ENCODE measurements at regions not wholly inside any gene's neighbourhood (a gene's known extent, or its start where the extent isn't known, plus 50 kb on each side); places are given as distances from the start of the nearest gene placed in this dataset.

DNA sequence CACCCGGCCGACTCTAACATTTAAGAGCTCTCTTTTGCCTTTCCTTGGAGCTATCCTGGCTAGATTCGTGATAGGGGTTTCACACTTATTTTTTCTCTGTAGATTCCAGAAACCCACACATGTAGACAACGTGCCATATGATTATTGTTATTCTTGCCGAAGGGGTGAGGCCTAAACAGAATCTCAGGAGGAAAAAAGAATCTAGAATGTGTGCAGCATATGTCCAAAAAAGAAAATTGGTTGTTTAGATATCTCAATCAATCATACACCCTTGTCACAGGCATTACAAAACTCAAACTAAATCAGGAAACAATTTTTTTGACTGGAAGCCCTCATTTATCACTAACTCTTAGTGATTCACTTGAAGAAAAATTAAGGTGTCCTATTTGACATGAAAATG lies 66.9 kb upstream of the TGM3 start:
- no peak for TF ChIP-seq TAF1 (IDR thresholded peaks at IDR 0.05; ENCODE audit: borderline replicate concordance, insufficient read depth, low read length)
- TF ChIP-seq, protein P1, sequence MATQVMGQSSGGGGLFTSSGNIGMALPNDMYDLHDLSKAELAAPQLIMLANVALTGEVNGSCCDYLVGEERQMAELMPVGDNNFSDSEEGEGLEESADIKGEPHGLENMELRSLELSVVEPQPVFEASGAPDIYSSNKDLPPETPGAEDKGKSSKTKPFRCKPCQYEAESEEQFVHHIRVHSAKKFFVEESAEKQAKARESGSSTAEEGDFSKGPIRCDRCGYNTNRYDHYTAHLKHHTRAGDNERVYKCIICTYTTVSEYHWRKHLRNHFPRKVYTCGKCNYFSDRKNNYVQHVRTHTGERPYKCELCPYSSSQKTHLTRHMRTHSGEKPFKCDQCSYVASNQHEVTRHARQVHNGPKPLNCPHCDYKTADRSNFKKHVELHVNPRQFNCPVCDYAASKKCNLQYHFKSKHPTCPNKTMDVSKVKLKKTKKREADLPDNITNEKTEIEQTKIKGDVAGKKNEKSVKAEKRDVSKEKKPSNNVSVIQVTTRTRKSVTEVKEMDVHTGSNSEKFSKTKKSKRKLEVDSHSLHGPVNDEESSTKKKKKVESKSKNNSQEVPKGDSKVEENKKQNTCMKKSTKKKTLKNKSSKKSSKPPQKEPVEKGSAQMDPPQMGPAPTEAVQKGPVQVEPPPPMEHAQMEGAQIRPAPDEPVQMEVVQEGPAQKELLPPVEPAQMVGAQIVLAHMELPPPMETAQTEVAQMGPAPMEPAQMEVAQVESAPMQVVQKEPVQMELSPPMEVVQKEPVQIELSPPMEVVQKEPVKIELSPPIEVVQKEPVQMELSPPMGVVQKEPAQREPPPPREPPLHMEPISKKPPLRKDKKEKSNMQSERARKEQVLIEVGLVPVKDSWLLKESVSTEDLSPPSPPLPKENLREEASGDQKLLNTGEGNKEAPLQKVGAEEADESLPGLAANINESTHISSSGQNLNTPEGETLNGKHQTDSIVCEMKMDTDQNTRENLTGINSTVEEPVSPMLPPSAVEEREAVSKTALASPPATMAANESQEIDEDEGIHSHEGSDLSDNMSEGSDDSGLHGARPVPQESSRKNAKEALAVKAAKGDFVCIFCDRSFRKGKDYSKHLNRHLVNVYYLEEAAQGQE (IDR thresholded peaks at IDR 0.05; ENCODE audit: insufficient read depth in 1 of 2, low read depth in 2 of 2, low read length in 2 of 2), result no peak
- TF ChIP-seq SIN3A (IDR thresholded peaks at IDR 0.05; ENCODE audit: borderline replicate concordance, insufficient read depth, low read length), result no peak
- TF ChIP-seq POLR2AphosphoS5 (IDR thresholded peaks at IDR 0.05; ENCODE audit: low read depth, low read length), result no peak
